GM18505 (cell line): ENCODE measurements at regions not wholly inside any gene's neighbourhood (a gene's known extent, or its start where the extent isn't known, plus 50 kb on each side); places are given as distances from the start of the nearest gene placed in this dataset.
"Not testable (repeated sequence)": the region's sequence is repeated elsewhere in the genome, so short reads cannot be mapped to it uniquely, and the experiment has no call there.

Source experiments
- ATAC-seq: cut with Tn5 transposase; IDR thresholded peaks from one replicate; pipeline ENCODE4 v1.9.1; 2021; ENCODE audit not compliant: unreplicated experiment
- POLR2A ChIP-seq: IDR thresholded peaks from 4 replicates; pipeline ENCODE4 v1.6.1; 2011; ENCODE audit warnings: borderline replicate concordance; ENCODE audit not compliant: insufficient read depth, insufficient read length; ENCODE audit errors: extremely low read depth

GRCh38 chr4:57195622-57196021 is 85.4 kb upstream of the IGFBP7 start:
- TF ChIP-seq POLR2A: no peak
- ATAC-seq: no peak

DNA sequence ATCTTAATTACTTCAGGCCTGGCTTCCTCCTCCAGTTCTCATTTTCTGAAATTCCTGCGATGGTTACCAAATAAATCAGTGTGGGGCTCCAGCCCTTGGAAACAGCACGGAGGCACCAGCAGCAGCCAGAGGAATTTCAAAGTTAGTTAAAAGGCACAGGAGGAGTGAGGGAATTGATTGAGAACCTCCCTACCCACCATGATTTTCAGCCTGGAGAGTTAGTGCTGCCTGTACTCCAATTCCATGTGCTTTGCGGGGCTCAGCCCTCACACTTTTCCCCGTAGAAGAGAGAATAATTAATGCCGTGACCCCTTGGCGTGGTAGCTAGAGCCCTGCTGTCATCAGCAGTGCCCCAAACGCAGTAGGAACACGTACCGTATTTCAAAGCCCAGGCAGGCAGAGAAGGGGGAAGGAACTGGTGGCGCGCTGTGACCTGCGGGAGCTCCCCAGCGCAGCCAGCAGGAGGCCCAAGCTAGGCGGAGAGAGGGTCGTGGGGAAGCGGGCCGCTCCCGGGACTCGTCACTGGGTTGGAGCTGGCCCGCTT is 84.0 kb upstream of the IGFBP7 start:
- TF ChIP-seq POLR2A: no peak

DNA sequence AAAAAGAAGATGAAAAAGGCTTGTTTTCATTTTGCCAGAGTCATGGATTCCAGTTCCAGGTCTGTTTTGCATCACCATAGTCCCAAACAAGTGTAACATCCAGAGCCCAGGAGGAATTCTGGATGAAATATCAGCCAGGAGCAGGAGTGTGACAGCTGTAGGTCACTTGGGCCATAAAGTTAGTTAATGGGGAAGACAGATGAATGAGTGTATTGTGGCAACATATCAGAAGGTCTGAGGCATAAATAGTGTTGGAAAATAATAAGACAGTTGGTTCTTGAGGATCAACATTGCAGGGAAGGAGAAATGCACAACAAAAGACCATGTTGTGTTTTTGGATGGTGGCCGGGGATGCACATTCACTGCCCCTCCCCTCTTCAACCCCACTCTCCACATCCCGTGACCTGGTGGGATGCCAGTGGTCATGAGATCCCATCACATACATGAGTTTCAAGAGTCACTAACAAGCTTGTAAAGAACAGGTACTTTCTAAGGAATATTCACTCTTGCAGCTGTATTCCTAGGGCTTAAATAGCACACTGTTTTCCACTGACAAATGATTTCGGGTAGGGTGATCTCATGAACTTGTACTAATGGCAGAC is 83.1 kb upstream of the IGFBP7 start:
- TF ChIP-seq POLR2A: no peak
- no peak for ATAC-seq

More for the DNA sequence above, 84.0 kb upstream of the IGFBP7 start:
- ATAC-seq: no peak

GRCh38 chr4:57191523-57192034 is 81.4 kb upstream of the IGFBP7 start:
- no peak for ATAC-seq
- no peak for TF ChIP-seq POLR2A

GRCh38 chr4:57190601-57191481 is 80.7 kb upstream of the IGFBP7 start:
- ATAC-seq: peak; percentile 73
- TF ChIP-seq POLR2A: no peak

GRCh38 chr4:57187246-57187645 is 77.1 kb upstream of the IGFBP7 start:
- no peak for TF ChIP-seq POLR2A
- no peak for ATAC-seq

- ATAC-seq: no peak
- TF ChIP-seq POLR2A: no peak
Observed at GRCh38 chr4:57184378-57185029, 74.3 kb upstream of the IGFBP7 start.

- ATAC-seq: no peak
- TF ChIP-seq POLR2A: no peak
Observed at GRCh38 chr4:57182132-57182874, 72.1 kb upstream of the IGFBP7 start.

DNA sequence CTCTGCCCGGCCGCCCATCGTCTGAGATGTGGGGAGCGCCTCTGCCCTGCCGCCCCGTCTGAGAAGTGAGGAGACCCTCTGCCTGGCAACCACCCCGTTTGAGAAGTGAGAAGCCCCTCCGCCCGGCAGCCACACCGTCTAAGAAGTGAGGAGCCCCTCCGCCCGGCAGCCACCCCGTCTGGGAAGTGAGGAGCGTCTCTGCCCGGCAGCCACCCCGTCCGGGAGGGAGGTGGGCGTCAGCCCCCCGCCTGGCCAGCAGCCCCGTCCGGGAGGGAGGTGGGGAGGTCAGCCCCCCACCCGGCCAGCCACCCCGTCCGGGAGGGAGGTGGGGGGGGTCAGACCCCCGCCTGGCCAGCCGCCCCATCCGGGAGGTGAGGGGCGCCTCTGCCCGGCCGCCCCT is 63.0 kb upstream of the IGFBP7 start:
- not testable (repeated sequence) for ATAC-seq

GRCh38 chr4:57172065-57172464 is 61.9 kb upstream of the IGFBP7 start:
- no peak for ATAC-seq
- no peak for TF ChIP-seq POLR2A

DNA sequence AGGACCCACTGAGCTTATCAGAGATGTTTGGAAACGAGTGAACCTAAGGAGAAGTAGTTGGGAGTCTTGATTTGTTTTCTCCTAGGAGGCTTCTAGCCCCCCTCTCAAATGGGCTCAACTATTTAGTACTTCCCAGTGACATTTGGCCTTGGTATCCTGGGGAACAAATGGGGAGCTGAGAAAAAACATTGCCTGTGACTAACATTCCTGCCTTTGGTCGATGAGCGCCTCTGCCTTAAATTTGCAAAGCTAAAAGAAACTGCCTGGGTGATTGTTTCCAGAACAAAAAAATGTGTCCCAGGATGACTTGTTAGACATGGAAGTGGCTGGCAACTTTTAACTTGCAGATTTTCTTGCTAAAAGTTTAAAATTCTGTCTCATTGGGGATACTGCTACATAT is 58.8 kb upstream of the IGFBP7 start:
- no peak for ATAC-seq
- TF ChIP-seq POLR2A: no peak

GRCh38 chr4:57163530-57164459 is 53.6 kb upstream of the IGFBP7 start:
- no peak for TF ChIP-seq POLR2A
- ATAC-seq: peak; percentile 97
